AG08396 (cell line): ENCODE measurements at regions not wholly inside any gene's neighbourhood (a gene's known extent, or its start where the extent isn't known, plus 50 kb on each side); places are given as distances from the start of the nearest gene placed in this dataset.
"Not testable (repeated sequence)": the region's sequence is repeated elsewhere in the genome, so short reads cannot be mapped to it uniquely, and the experiment has no call there.

Experiments used
- DNase-seq: peaks from one replicate; pipeline ENCODE4 v3.0.0; 2012; ENCODE audit warnings: low spot score, mixed read lengths

DNA sequence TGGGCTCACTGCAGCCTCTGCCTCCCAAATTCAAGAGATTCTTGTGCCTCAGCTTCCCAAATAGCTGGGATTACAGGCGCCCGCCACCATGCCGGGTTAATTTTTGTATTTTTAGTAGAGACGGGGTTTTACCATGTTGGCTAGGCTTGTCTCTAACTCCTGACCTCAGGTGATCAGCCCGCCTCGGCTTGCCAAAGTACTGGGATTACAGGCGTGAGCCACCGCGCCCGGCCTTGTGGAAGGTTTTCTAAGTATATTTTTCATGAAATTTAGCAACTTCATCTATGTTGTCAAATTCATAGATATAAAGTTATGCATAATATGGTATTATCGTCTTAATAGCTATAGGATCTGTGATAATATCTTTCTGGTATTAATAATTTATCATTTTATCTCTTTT is 275.6 kb upstream of the GRM7 start:
- DNase-seq = no peak

DNA sequence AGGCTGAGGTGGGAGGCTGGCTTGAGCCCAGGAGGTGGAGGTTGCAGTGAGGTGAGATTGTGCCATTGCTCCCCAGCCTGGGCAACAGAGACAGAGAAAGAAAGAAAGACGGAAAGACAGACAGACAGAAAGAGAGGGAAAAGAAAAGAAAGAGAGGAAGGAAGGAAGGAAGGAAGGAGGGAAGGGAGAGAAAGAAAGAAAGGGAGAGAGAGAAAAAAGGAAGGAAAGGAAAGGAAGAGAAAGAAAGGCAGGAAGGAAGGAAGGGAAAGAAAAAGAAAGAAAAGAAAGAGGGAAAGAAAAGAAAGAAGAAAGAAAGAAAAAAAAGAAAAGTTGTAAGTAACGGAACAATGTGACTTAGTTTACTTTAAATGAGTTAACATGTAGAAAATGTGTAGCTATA is 260.7 kb upstream of the GRM7 start:
- no peak for DNase-seq

DNA sequence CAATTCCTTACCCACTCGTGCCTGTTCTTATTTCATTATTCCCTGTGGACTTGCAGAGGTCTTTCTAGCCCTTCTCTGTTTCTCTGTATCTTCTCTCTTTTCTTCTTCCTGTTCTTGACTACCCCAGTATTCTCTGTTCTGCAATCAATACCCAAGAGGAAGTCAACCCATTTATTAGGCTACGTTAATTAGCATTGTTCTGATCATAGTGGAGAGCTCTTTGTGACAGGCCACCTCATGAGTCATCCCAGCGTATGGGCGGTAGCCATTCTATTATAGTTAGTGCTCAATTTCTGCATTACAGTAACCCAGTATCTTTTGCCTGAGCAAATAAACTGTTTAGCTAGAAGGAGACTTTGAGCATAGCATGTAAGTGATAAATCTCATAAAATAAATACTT is 259.5 kb upstream of the GRM7 start:
- no peak for DNase-seq

DNA sequence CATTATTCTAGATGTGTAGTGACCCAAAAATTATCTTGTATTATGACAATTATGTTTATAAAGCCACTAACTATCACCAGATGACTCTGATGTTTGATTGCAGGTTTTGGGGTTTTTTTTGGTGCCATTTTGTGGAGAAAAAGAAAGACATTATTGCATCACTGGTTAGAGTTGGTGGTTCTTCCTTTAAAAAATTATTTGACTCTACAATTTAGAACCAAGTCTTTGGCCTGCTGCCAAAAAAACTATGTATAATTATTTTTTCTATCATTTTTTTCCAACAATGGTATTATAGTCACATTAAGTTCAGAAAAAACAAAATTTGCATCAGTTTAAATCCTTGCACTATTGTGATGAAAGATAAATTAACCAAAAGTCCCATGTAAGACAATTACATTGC is 258.6 kb upstream of the GRM7 start:
- DNase-seq = no peak

DNA sequence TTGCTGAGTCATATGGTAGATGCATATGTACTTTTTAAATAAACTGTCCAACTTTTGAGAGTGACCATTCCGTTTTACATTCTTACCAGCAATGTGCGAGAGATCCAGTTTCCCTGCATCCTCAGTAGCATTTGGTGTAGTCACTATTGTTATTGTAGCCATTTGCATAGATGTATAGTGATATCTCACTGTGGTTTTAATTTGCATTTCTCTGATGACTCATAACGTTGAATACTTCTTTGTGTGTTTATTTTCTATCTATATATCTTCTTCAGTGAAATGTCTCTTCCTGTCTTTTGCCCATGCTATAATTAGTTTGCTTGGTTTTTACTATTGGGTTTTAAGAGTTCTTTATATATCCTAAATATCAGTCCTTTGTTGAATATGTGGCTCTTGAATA is 255.7 kb upstream of the GRM7 start:
- no peak for DNase-seq

DNA sequence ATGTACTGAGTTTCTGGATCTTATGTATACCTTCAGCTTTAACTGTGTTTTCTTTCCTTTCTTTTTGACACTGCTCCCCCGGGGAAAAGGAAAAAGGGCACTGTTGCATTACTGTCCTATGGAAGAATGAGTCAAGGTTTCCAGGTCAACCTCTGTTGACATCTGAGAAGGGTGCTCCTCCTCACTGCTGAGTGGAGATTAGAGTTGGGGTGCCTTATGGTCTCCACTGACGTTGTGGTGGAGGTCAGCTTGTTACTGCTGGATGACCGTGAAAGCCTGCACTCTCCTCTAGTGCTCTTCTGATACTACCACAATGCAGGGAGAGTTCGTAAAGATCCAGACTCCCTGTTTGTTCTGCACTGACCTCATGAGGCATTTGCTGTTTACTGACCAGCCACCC is 252.1 kb upstream of the GRM7 start:
- no peak for DNase-seq

DNA sequence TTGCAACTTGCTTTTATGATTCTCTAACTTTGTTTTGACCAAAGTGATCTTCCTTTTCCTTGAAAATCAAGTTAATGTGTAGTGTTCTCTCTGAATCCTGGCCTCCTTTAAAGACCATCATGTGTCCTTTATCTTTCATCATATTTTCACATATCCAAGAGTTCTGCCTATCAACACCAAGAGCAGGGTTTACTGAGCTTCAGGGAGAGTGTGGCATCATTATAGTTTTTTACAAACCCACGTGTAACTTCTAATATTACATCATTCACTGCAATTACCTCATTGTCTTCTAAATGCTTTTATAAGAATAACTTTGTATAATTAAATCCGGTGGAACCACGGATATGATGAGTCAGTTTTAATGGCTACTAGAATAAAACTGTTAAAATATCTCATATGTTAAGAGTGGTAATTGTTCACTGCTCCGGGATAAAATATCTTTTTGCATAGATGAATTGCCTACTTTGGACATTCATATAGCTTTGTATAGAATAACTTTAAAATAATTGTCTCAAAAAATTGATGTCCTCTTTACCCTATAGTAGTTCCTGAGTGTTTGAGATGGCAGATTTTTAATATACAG is 248.8 kb upstream of the GRM7 start:
- DNase-seq = no peak

DNA sequence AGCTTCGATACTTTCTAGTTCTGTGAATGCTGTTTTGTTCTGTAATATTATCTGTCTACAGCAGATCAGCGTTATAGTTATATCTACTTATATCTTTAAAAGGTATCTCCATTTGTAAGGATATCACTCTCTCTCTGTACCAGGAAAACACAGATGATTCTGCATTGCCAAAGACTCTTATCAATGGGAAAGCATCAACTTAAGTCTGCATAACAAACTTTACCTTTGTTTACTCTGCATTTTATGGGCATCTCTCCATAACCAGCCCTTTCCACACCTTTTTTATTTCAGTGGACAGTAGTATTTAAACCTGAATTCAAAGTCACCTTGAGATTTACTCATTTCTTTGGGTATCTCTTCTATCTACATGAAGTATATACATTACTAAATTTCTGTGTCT is 238.7 kb upstream of the GRM7 start:
- DNase-seq = no peak

DNA sequence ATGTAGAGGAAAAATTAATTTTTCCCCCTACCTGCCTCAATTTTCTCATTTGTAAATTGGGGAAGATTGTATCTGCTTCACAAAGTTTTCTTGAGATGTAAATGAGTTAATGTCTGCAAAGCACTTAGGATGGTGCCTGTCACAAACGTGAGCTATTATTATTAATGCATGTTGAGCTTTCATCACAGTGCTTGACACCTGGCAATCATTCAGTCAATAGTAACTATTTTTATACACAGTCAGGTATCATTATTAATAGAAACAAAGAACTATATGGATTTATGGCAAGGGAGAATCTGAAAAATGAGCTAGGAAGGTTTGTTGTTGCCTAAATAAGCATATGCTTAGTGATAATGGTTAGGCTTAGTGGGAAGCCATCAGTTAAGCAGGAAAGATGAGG is 238.2 kb upstream of the GRM7 start:
- no peak for DNase-seq

DNA sequence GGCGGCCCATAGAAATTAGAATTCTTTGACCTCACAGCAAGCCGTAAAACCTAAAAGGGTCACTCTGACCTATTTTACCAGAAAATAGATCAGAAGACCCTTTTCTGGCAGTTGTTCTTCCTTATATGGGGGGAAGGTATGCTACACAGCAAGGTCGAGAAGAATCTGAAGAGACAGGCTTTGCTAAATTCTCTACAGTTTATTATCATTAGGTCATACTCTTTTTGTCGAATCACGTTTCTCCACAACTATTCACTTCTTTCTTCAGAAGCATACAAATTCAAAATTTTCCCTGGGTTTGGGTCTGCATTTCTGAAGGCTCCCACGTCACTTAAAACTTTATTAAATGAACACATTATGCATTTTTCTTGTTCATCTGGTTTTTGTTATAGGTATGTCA is 229.5 kb upstream of the GRM7 start:
- DNase-seq = no peak

DNA sequence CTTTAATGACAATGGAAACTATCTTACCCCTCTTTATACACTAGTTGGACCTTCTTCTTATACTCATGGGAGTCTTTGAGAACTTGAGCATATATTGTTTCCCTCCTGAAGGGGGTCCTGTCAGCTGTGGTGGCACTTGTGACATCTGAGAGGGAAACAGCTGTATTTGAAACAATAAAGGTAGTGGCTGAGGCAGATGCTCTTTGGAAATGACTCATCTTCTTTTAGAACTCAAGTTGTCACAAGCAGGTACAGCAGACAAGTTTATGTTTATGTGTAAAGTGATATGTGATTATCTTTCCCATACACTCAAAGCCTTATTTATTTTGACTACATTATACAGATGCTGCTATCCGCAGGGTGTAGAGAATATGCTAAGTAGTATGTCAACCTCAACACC is 220.0 kb upstream of the GRM7 start:
- no peak for DNase-seq

DNA sequence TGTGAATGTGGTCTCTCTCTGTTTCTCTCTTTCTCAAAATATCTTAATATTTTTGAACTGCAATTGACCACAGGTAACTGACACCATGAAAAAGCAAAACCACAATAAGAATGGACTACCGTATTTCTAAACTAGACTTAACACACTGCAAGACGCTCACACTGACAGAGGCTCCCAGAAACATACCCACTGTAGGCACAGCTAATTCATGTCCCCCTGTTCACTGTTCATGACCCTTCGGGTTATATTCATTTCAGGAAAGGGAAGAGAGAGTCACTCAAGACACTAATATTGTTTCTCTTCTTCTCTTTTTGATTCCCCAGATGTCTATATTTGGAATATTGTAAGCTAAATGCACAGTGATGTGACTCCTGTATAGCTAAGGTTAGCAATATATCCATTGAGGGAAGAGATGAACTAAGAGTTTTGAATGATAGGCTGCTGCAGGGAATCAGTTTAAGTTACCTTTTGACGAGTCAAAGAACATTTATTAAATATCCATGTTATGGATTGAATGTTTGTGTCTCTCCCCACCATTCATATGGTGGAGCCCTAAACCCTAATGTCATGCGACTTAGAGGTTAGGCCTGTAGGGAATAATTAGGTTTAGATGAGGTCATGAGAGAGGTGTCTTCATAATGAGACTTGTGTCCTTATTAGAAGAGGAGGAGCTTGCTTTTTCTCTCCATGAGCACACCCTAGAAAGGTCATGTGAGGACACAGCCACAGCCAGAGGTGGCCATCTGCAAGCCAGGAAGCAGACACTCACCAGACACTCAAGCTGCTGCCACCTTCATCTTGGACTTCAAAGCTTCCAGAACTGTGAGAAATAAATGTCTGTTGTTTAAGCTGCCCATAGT is 216.6 kb upstream of the GRM7 start:
- DNase-seq = no peak

DNA sequence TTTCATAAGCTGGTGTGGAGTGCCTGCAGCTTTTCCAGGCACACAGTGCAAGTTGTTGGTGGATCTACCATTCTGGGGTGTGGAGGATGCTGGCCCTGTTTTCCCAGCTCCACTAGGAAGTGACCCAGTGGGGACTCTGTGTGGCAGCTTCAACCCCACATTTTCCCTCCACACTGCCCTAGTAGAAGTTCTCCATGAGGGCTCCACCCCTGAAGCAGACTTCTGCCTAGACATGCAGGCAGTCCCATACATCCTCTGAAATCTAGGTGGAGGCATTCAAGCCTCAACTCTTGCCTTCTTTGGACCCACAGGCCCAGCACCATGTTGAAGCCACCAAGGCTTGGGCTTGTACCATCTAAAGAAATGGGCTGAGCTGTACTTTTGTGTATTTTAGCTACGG is 206.2 kb upstream of the GRM7 start:
- DNase-seq = no peak

DNA sequence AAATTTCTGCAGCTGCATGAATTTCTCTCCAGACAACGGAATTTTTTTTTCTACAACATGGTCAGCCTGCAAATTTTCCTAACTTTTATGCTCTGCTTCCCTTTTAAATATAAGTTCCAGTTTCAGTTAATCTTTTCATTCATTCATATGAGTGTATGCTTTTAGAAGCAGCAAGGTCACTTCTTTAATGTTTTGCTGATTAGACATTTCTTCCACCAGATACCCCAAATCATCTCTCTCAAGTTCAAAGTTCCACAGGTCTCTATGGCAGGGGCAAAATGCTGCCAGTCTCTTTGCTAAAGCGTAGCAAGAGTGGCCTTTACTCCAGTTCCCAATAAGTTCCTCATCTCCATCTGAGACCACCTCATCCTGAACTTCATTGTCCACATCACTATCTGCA is 205.6 kb upstream of the GRM7 start:
- no peak for DNase-seq

DNA sequence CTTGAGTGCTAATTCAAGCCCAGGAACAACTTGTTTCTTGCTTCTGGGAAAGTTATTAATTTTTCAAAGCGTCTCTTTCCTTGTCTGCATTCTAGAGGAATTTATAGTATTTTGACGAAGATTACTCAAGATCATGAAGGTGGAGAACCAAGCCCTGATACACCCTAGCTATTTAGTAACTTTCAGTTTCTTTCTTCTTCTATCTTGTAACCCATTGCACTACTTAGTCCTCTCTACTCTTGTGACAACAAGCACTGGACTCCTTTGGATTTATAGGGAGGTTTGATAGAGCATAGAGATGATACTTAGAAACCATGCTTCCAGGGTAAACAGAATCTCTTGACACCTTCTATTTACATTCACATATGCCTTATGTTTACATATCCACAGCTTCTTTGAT is 203.3 kb upstream of the GRM7 start:
- DNase-seq = no peak

DNA sequence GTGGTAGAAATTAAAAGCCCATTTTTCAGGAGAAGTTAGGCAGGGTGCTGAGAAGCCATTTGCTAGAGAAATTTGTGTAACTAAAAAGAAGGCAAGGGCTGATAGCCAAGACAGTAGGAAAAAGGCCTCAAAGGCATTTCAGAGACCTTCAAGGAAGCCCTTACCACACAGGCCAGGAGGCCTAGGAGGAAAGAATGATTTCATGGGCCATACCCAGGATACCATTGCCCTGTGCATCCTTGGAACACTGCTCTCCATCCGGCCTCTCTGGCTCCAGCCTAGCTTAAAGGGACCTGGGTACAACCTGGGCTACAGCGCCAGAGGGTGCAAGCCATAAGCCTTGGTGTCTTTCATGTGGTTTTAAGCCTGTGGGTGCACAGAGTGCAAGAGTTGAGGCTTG is 193.6 kb upstream of the GRM7 start:
- DNase-seq = no peak

DNA sequence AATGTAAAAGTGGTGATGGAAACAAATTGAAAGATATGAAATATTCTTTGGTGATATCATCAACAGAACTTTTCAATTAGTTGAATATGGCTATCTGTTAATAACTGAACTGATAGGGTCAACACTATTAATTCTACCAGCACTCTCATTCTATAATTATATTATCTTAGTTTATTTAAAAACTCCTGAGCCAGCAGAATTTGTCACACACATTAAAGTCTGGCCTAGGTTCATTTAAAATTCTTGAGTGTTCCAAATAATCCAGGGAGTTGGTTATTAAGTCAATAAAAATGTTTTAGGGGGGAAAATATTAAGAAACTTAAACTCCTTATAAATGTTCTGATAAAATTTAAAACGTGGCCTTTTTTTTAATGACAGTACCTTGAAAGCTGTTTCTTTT is 189.6 kb upstream of the GRM7 start:
- no peak for DNase-seq

DNA sequence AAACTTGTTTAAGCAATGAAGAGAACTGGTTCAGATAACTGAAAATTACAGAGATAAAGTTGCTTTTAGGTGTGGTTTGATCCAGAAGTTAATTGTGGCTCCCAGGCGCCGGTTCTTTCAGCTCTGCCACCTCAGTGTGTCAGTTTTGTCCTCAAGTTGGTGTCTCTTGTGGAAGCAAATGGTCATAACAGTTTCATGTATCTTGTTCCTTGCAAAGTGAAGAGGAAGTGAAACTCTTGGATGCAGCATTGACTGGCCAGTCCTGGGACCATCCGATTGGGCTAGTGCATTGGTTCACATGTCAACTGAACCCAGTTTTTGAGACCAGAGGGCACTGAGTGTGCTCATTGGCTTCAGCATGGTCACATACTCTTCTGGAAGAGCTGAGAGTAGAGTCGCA is 181.4 kb upstream of the GRM7 start:
- DNase-seq = no peak

DNA sequence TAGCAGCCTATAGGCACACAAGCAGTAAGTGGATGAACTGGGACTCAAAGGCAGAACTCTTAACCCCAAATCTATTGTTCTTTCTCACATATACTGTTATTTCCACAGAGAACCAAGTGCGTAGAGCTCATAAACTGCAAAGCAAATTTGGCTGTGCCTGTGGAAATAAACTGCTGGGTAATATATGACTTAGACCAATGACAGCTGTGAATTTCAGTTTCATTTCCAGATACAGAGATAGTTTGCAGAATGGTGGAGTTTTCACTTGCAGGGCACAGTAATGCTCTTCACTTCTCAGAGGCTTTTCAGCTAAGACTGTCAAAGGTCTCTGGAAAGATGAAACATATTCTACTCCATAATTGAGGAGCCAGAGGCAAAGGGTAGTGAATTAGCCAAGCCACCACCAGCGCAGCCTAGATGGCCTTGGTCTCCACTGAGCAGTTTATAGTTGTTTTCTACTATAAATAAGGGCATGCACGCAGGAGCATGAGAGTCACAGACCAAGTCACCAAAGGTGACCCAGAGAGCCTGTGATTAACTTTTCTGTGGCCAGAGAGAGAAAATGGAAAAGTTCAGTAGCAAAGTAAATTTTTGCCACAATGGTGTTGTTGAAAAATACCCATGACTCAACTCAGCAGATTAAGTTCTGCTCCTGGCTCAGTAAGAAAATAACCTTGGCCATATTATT is 180.7 kb upstream of the GRM7 start:
- no peak for DNase-seq

DNA sequence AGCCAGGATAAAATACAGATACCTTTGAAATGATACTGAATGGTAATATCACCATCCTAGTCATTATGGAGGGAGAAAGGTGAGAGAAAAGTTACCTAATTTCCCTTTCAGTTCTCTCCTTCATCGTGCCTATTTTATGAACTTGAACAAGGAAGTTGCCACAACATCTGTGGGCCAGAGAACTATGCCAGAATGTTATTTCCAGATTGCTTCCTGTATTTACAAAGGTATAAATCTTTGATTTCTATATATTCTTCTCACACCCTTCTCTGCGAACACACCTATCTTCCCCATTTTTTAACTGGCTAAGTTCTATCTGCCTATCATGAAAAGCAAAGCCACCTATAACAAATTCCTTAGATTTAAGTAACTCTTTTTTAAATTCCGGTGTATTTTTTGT is 163.6 kb upstream of the GRM7 start:
- no peak for DNase-seq

DNA sequence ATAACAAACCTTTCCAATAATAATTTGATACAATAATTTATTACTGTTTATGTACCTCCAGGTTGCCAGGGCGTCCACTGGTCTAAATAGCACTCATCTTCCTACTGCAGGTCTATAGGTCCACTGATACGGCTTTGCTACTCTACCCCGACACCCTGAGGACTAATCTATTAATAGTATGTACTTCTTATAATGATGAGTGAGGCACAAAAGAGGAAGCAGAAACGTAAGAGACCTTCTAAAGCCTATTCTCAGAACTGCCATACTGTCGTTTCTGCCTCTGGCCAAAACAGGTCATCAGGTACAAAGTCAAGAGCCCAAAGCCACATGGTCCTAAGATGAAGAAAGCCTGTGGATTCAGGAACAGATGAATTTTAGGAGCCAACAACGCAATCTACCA is 163.2 kb upstream of the GRM7 start:
- DNase-seq = no peak

DNA sequence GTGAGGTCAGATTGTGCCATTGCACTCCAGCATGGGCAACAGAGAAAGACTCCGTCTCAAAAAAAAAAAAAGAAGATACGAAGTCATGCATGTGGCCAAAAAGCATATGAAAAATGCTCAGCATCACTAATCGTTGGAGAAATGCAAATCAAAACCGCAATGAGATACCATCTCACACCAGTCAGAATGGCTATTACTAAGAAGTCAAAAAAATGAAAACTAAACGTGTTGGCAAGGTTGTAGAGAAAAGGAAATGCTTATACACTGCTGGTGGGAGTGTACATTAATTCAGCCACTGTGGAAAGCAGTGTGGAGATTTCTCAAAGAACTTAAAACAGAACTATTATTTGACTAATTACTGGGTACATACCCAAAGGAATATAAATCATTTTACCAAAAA is 156.1 kb upstream of the GRM7 start:
- DNase-seq = not testable (repeated sequence)

DNA sequence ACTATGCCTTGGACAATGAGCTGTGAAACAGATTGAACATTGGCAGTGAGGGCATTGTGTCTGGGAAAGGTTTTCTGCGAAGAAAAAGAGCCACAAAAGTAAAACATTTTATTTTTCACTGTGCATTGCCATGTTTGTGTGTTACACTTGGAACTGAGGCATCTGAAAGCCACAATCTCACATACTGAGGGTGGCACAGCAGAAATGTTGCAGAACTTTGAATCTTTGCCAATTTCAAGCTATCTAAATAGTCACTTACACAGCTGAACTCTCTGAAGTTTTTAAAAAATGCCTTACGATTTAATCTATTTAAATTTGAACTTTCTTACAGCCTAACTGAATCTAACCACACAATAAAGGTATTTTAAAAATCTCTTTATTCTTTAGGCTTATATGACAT is 154.1 kb upstream of the GRM7 start:
- no peak for DNase-seq

DNA sequence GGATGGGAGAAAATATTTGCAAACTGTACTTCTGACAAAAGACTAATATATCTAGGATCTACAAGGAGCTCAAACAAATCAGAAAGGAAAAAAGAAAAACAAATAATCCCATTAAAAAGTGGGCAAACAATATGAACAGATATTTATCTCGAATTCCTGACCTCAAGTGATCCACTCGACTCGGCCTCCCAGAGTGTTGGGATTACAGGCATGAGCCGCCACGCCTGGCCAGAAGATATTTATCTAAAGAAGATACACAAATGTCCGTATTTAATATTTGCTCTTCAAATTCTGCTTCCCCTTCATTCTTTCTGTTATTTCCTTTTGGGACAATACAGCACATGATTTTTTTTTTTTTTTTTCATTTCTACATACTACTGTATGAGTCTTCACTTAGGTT is 151.7 kb upstream of the GRM7 start:
- DNase-seq = no peak
